ENCODE measurements at regions not wholly inside any gene's neighbourhood (a gene's known extent, or its start where the extent isn't known, plus 50 kb on each side); places are given as distances from the start of the nearest gene placed in this dataset.

- Histone ChIP-seq H3K4me1 (ENCODE audit: control insufficient read depth, insufficient read depth, low read length) (no peaks in the 10 kb centered on the region), H3K9ac (ENCODE audit: low read depth, low read length) (no peak overlapping the region), H3K27me3 (ENCODE audit: control insufficient read depth, insufficient read depth, low read length) (no peaks in the 10 kb centered on the region), H3K36me3 (ENCODE audit: control insufficient read depth, insufficient read depth, low read length) (no peaks in the 10 kb centered on the region), H3K27ac (ENCODE audit: low read depth, low read length) (no peak overlapping the region), H3K4me3 (ENCODE audit: low read depth, low read length) (no peak overlapping the region), H3K9me3 (ENCODE audit: control insufficient read depth, insufficient read depth, low read length) (no peaks in the 10 kb centered on the region)
These were observed 300.3 kb upstream of the IGFBP7 start for GRCh38 chr4:57410331-57411052.

- no peaks in the 10 kb centered on the region for H3K27me3 ChIP-seq (ENCODE audit: control insufficient read depth, insufficient read depth, low read length)
- H3K4me1 ChIP-seq (ENCODE audit: control insufficient read depth, insufficient read depth, low read length) = peaks cover 6% of the 10 kb centered on the region; the same call in 1 of the 2 replicates
- H3K9me3 ChIP-seq (ENCODE audit: control insufficient read depth, insufficient read depth, low read length) = no peaks in the 10 kb centered on the region
- no peak overlapping the region for H3K9ac ChIP-seq (ENCODE audit: low read depth, low read length)
- H3K27ac ChIP-seq (ENCODE audit: low read depth, low read length) = no peak overlapping the region
- H3K36me3 ChIP-seq (ENCODE audit: control insufficient read depth, insufficient read depth, low read length) = no peaks in the 10 kb centered on the region
- H3K4me3 ChIP-seq (ENCODE audit: low read depth, low read length) = no peak overlapping the region
These were observed 295.2 kb upstream of the IGFBP7 start for GRCh38 chr4:57405359-57405758.

- H3K4me1 ChIP-seq (ENCODE audit: control insufficient read depth, insufficient read depth, low read length) = peaks cover 6% of the 10 kb centered on the region; the same call in 1 of the 2 replicates
- H3K4me3 ChIP-seq (ENCODE audit: low read depth, low read length) = no peak overlapping the region
- H3K27me3 ChIP-seq (ENCODE audit: control insufficient read depth, insufficient read depth, low read length) = no peaks in the 10 kb centered on the region
- no peak overlapping the region for H3K9ac ChIP-seq (ENCODE audit: low read depth, low read length)
- no peak overlapping the region for H3K27ac ChIP-seq (ENCODE audit: low read depth, low read length)
- no peaks in the 10 kb centered on the region for H3K9me3 ChIP-seq (ENCODE audit: control insufficient read depth, insufficient read depth, low read length)
- H3K36me3 ChIP-seq (ENCODE audit: control insufficient read depth, insufficient read depth, low read length) = no peaks in the 10 kb centered on the region
These were observed 294.3 kb upstream of the IGFBP7 start for GRCh38 chr4:57404483-57404882.

- Histone ChIP-seq H3K27ac (ENCODE audit: low read depth, low read length) (no peak overlapping the region), H3K27me3 (ENCODE audit: control insufficient read depth, insufficient read depth, low read length) (no peaks in the 10 kb centered on the region)
These were observed 293.4 kb upstream of the IGFBP7 start for GRCh38 chr4:57403591-57403990.

GRCh38 chr4:57401586-57401985 is 291.4 kb upstream of the IGFBP7 start:
- H3K9me3 ChIP-seq (ENCODE audit: control insufficient read depth, insufficient read depth, low read length) = no peaks in the 10 kb centered on the region
- no peak overlapping the region for H3K27ac ChIP-seq (ENCODE audit: low read depth, low read length)
- peaks cover 6% of the 10 kb centered on the region; the same call in 1 of the 2 replicates for H3K4me1 ChIP-seq (ENCODE audit: control insufficient read depth, insufficient read depth, low read length)

More at GRCh38 chr4:57403591-57403990, 293.4 kb upstream of the IGFBP7 start:
- Histone ChIP-seq H3K4me1 (ENCODE audit: control insufficient read depth, insufficient read depth, low read length) (peaks cover 6% of the 10 kb centered on the region; the same call in 1 of the 2 replicates), H3K36me3 (ENCODE audit: control insufficient read depth, insufficient read depth, low read length) (no peaks in the 10 kb centered on the region), H3K9ac (ENCODE audit: low read depth, low read length) (no peak overlapping the region), H3K4me3 (ENCODE audit: low read depth, low read length) (no peak overlapping the region), H3K9me3 (ENCODE audit: control insufficient read depth, insufficient read depth, low read length) (no peaks in the 10 kb centered on the region)

GRCh38 chr4:57378766-57379165 is 268.6 kb upstream of the IGFBP7 start:
- Histone ChIP-seq H3K9ac (ENCODE audit: low read depth, low read length) (no peak overlapping the region), H3K4me1 (ENCODE audit: control insufficient read depth, insufficient read depth, low read length) (no peaks in the 10 kb centered on the region), H3K4me3 (ENCODE audit: low read depth, low read length) (no peak overlapping the region), H3K27ac (ENCODE audit: low read depth, low read length) (no peak overlapping the region), H3K27me3 (ENCODE audit: control insufficient read depth, insufficient read depth, low read length) (no peaks in the 10 kb centered on the region), H3K9me3 (ENCODE audit: control insufficient read depth, insufficient read depth, low read length) (peaks cover 20% of the 10 kb centered on the region), H3K36me3 (ENCODE audit: control insufficient read depth, insufficient read depth, low read length) (no peaks in the 10 kb centered on the region)

More at GRCh38 chr4:57401586-57401985, 291.4 kb upstream of the IGFBP7 start:
- no peak overlapping the region for H3K4me3 ChIP-seq (ENCODE audit: low read depth, low read length)
- H3K9ac ChIP-seq (ENCODE audit: low read depth, low read length) = no peak overlapping the region
- no peaks in the 10 kb centered on the region for H3K27me3 ChIP-seq (ENCODE audit: control insufficient read depth, insufficient read depth, low read length)
- no peaks in the 10 kb centered on the region for H3K36me3 ChIP-seq (ENCODE audit: control insufficient read depth, insufficient read depth, low read length)

- Histone ChIP-seq H3K9me3 (ENCODE audit: control insufficient read depth, insufficient read depth, low read length) (0 out of 2 replicates have a peak, but pooled peaks cover 6% of the 10 kb centered on the region), H3K9ac (ENCODE audit: low read depth, low read length) (no peak overlapping the region), H3K4me3 (ENCODE audit: low read depth, low read length) (no peak overlapping the region), H3K27me3 (ENCODE audit: control insufficient read depth, insufficient read depth, low read length) (no peaks in the 10 kb centered on the region), H3K36me3 (ENCODE audit: control insufficient read depth, insufficient read depth, low read length) (no peaks in the 10 kb centered on the region), H3K27ac (ENCODE audit: low read depth, low read length) (no peak overlapping the region), H3K4me1 (ENCODE audit: control insufficient read depth, insufficient read depth, low read length) (no peaks in the 10 kb centered on the region)
These were observed 264.8 kb upstream of the IGFBP7 start for GRCh38 chr4:57374866-57375595.

- no peak overlapping the region for H3K4me3 ChIP-seq (ENCODE audit: low read depth, low read length)
- 0 out of 2 replicates have a peak, but pooled peaks cover 6% of the 10 kb centered on the region for H3K9me3 ChIP-seq (ENCODE audit: control insufficient read depth, insufficient read depth, low read length)
- H3K27me3 ChIP-seq (ENCODE audit: control insufficient read depth, insufficient read depth, low read length) = no peaks in the 10 kb centered on the region
- H3K4me1 ChIP-seq (ENCODE audit: control insufficient read depth, insufficient read depth, low read length) = no peaks in the 10 kb centered on the region
- no peak overlapping the region for H3K27ac ChIP-seq (ENCODE audit: low read depth, low read length)
- no peaks in the 10 kb centered on the region for H3K36me3 ChIP-seq (ENCODE audit: control insufficient read depth, insufficient read depth, low read length)
- H3K9ac ChIP-seq (ENCODE audit: low read depth, low read length) = no peak overlapping the region
These were observed 263.8 kb upstream of the IGFBP7 start for GRCh38 chr4:57373991-57374390.

GRCh38 chr4:57371671-57372070 is 261.5 kb upstream of the IGFBP7 start:
- Histone ChIP-seq H3K9ac (ENCODE audit: low read depth, low read length) (no peak overlapping the region), H3K4me3 (ENCODE audit: low read depth, low read length) (no peak overlapping the region), H3K4me1 (ENCODE audit: control insufficient read depth, insufficient read depth, low read length) (no peaks in the 10 kb centered on the region; the same call in 1 of the 2 replicates), H3K27me3 (ENCODE audit: control insufficient read depth, insufficient read depth, low read length) (no peaks in the 10 kb centered on the region), H3K36me3 (ENCODE audit: control insufficient read depth, insufficient read depth, low read length) (no peaks in the 10 kb centered on the region), H3K9me3 (ENCODE audit: control insufficient read depth, insufficient read depth, low read length) (peaks cover 6% of the 10 kb centered on the region; the same call in 1 of the 2 replicates), H3K27ac (ENCODE audit: low read depth, low read length) (no peak overlapping the region)

GRCh38 chr4:57370691-57371090 is 260.5 kb upstream of the IGFBP7 start:
- Histone ChIP-seq H3K4me1 (ENCODE audit: control insufficient read depth, insufficient read depth, low read length) (no peaks in the 10 kb centered on the region; the same call in 1 of the 2 replicates), H3K4me3 (ENCODE audit: low read depth, low read length) (no peak overlapping the region), H3K27ac (ENCODE audit: low read depth, low read length) (no peak overlapping the region), H3K36me3 (ENCODE audit: control insufficient read depth, insufficient read depth, low read length) (no peaks in the 10 kb centered on the region), H3K9me3 (ENCODE audit: control insufficient read depth, insufficient read depth, low read length) (peaks cover 6% of the 10 kb centered on the region; the same call in 1 of the 2 replicates), H3K27me3 (ENCODE audit: control insufficient read depth, insufficient read depth, low read length) (no peaks in the 10 kb centered on the region), H3K9ac (ENCODE audit: low read depth, low read length) (no peak overlapping the region)

- Histone ChIP-seq H3K27me3 (ENCODE audit: control insufficient read depth, insufficient read depth, low read length) (no peaks in the 10 kb centered on the region), H3K9ac (ENCODE audit: low read depth, low read length) (no peak overlapping the region), H3K4me3 (ENCODE audit: low read depth, low read length) (no peak overlapping the region), H3K36me3 (ENCODE audit: control insufficient read depth, insufficient read depth, low read length) (no peaks in the 10 kb centered on the region), H3K4me1 (ENCODE audit: control insufficient read depth, insufficient read depth, low read length) (no peaks in the 10 kb centered on the region; the same call in 1 of the 2 replicates), H3K27ac (ENCODE audit: low read depth, low read length) (no peak overlapping the region), H3K9me3 (ENCODE audit: control insufficient read depth, insufficient read depth, low read length) (peaks cover 6% of the 10 kb centered on the region; the same call in 1 of the 2 replicates)
These were observed 259.3 kb upstream of the IGFBP7 start for GRCh38 chr4:57369446-57369845.

Data from HUES48 (cell line).